ENCODE measurements at regions not wholly inside any gene's neighbourhood (a gene's known extent, or its start where the extent isn't known, plus 50 kb on each side); places are given as distances from the start of the nearest gene placed in this dataset.

DNA sequence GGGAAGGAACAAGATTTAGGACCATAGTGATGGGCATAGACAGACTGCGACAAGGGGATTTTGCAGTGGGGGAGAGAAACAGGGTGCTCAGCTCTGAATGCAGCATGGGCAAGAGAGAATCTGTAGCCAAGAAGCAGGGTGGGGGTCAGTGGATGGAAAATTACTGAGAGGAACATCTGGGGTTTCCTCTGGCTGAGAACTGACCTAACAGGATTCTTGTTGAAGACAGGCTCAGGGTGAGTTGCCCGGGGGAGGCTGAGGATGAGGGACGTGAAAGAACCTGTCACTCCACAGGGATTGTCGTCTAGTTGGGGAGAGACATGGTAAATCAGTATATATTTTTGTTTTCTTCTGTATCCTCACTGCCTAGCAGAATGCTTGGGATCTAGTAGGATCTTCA, 118.7 kb upstream of the PEG3 start:
- H3K27me3 ChIP-seq (ENCODE audit: low read depth): no peaks in the 10 kb centered on the region
- in situ Hi-C loops (cut with MboI; ENCODE audit: low sequenced_read_pairs): no loop called here
- no peak for DNase-seq (ENCODE audit: low spot score in 2 of 2)
- no peak overlapping the region for H3K4me3 ChIP-seq
- H3K4me1 ChIP-seq: no peaks in the 10 kb centered on the region
- H3K36me3 ChIP-seq (replicated peaks): no peaks in the 10 kb centered on the region
- no peaks in the 10 kb centered on the region for H3K9me3 ChIP-seq

GRCh38 chr19:56960959-56961543, 120.5 kb upstream of the PEG3 start:
- H3K4me1 ChIP-seq: no peaks in the 10 kb centered on the region
- no peaks in the 10 kb centered on the region for H3K9me3 ChIP-seq
- H3K27me3 ChIP-seq (ENCODE audit: low read depth): no peaks in the 10 kb centered on the region
- in situ Hi-C loops (cut with MboI; ENCODE audit: low sequenced_read_pairs): no loop called here
- no peaks in the 10 kb centered on the region for H3K36me3 ChIP-seq (replicated peaks)
- no peak for DNase-seq (ENCODE audit: low spot score in 2 of 2)
- H3K4me3 ChIP-seq: no peak overlapping the region

- in situ Hi-C loops (cut with MboI; ENCODE audit: low sequenced_read_pairs): no loop called here
These were observed 123.9 kb upstream of the PEG3 start for GRCh38 chr19:56964410-56964920.

GRCh38 chr19:56966225-56966696, 125.7 kb upstream of the PEG3 start:
- DNase-seq (ENCODE audit: low spot score in 2 of 2): no peak
- no peak overlapping the region for H3K4me3 ChIP-seq
- H3K4me1 ChIP-seq: no peaks in the 10 kb centered on the region
- in situ Hi-C loops (cut with MboI; ENCODE audit: low sequenced_read_pairs): no loop called here
- no peaks in the 10 kb centered on the region for H3K27me3 ChIP-seq (ENCODE audit: low read depth)
- H3K9me3 ChIP-seq: no peaks in the 10 kb centered on the region
- H3K36me3 ChIP-seq (replicated peaks): no peaks in the 10 kb centered on the region

More at GRCh38 chr19:56964410-56964920, 123.9 kb upstream of the PEG3 start:
- DNase-seq (ENCODE audit: low spot score in 2 of 2): no peak
- no peaks in the 10 kb centered on the region for H3K4me1 ChIP-seq
- H3K9me3 ChIP-seq: no peaks in the 10 kb centered on the region
- no peak overlapping the region for H3K4me3 ChIP-seq
- H3K27me3 ChIP-seq (ENCODE audit: low read depth): no peaks in the 10 kb centered on the region
- H3K36me3 ChIP-seq (replicated peaks): no peaks in the 10 kb centered on the region

DNA sequence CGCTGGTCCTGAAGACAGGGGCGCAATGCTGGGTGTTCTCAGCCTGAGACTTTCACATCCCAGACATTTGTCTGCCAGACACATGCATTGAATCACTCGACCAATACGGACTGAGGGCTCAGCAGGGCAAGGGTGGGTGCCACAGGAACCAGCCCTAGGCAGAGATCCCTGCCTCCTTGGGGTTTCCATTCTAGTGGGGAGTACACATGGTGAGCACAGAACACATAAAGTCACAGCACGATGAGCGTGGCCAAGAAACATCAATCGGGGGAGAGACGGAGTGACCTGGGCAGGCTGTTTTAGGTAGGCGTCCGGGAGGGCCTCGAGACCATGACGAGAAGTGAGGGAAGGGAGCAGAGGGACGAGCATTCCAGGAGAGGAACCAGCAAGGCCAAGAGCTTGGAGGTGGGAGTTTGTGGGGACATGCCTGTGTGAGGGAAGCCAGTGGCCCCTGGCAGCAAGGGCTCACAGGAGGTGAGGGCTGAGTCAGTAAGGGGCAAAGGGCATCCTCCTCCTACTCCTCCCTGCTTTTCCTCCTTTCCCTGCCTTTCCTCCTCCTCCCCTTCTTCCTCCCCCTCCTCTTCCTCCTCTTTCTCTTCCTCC, 126.3 kb upstream of the PEG3 start:
- H3K36me3 ChIP-seq (replicated peaks): no peaks in the 10 kb centered on the region
- in situ Hi-C loops (cut with MboI; ENCODE audit: low sequenced_read_pairs): no loop called here
- no peaks in the 10 kb centered on the region for H3K27me3 ChIP-seq (ENCODE audit: low read depth)
- H3K4me1 ChIP-seq: no peaks in the 10 kb centered on the region
- H3K9me3 ChIP-seq: no peaks in the 10 kb centered on the region
- no peak for DNase-seq (ENCODE audit: low spot score in 2 of 2)
- no peak overlapping the region for H3K4me3 ChIP-seq

- DNase-seq (ENCODE audit: low spot score in 2 of 2): no peak
- Histone ChIP-seq H3K27me3 (ENCODE audit: low read depth) (no peaks in the 10 kb centered on the region), H3K4me3 (no peak overlapping the region), H3K36me3 (replicated peaks) (no peaks in the 10 kb centered on the region), H3K9me3 (no peaks in the 10 kb centered on the region), H3K4me1 (no peaks in the 10 kb centered on the region)
- in situ Hi-C loops (cut with MboI; ENCODE audit: low sequenced_read_pairs): no loop called here
These were observed 128.6 kb upstream of the PEG3 start for GRCh38 chr19:56969156-56969555.

DNA sequence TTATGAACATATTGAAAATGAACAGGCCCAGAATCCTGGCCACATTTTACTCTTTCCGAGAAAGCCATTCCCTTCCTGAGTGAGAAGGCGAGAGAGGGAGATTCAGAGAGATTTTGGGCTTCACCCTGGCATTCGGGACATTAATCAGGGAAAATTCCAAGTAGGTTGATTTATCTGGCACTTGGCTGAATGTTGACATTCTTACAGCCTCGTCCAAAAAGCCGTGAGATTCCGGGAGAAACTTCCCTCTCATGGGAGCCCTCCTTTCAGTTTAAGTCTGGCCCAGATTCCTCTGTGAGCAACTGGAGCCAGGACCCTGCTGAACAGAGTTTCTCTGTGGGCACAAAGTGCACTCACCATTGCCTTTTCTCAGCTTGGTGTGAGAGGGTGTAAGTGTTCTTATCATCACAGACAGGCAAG, 129.2 kb upstream of the PEG3 start:
- no peaks in the 10 kb centered on the region for H3K36me3 ChIP-seq (replicated peaks)
- H3K9me3 ChIP-seq: no peaks in the 10 kb centered on the region
- H3K4me1 ChIP-seq: no peaks in the 10 kb centered on the region
- DNase-seq (ENCODE audit: low spot score in 2 of 2): no peak
- in situ Hi-C loops (cut with MboI; ENCODE audit: low sequenced_read_pairs): no loop called here
- no peak overlapping the region for H3K4me3 ChIP-seq
- H3K27me3 ChIP-seq (ENCODE audit: low read depth): no peaks in the 10 kb centered on the region

GRCh38 chr19:56971230-56971629, 130.7 kb upstream of the PEG3 start:
- no peak for DNase-seq (ENCODE audit: low spot score in 2 of 2)
- no peaks in the 10 kb centered on the region for H3K36me3 ChIP-seq (replicated peaks)
- no peaks in the 10 kb centered on the region for H3K4me1 ChIP-seq
- in situ Hi-C loops (cut with MboI; ENCODE audit: low sequenced_read_pairs): no loop called here
- H3K4me3 ChIP-seq: no peak overlapping the region
- H3K27me3 ChIP-seq (ENCODE audit: low read depth): no peaks in the 10 kb centered on the region
- no peaks in the 10 kb centered on the region for H3K9me3 ChIP-seq

DNA sequence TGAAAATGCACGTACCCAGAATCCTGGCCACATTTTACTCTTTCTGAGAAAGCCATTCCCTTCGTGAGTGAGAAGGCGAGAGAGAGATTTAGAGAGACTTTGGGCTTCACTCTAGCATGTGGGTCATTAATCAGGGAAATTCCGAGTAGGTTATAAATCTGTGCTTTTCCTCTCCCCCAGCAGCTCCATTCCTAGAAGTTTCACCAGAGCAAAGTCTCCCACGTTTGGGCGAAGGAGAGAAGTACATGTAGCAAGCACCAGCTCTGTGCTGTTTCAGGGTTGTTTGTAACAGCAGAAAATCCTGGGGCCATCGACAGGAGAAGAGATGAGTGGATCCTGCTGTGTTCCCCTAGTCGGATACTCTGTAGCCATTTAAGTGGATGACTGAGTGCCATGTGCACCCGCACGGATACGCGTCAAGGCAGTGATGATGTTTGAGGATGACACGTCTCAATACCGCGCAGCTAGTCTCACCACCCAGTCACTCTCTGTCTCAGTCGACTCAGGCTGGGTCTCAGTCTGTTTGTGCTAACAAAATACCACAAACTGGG, 131.8 kb upstream of the PEG3 start:
- no peaks in the 10 kb centered on the region for H3K36me3 ChIP-seq (replicated peaks)
- no peaks in the 10 kb centered on the region for H3K9me3 ChIP-seq
- H3K4me1 ChIP-seq: no peaks in the 10 kb centered on the region
- H3K4me3 ChIP-seq: no peak overlapping the region
- no peak for DNase-seq (ENCODE audit: low spot score in 2 of 2)
- in situ Hi-C loops (cut with MboI; ENCODE audit: low sequenced_read_pairs): no loop called here
- no peaks in the 10 kb centered on the region for H3K27me3 ChIP-seq (ENCODE audit: low read depth)

GRCh38 chr19:56973713-56974555, 133.4 kb upstream of the PEG3 start:
- DNase-seq (ENCODE audit: low spot score in 2 of 2): no peak
- Histone ChIP-seq H3K4me1 (no peaks in the 10 kb centered on the region), H3K36me3 (replicated peaks) (no peaks in the 10 kb centered on the region), H3K27me3 (ENCODE audit: low read depth) (no peaks in the 10 kb centered on the region), H3K4me3 (no peak overlapping the region), H3K9me3 (no peaks in the 10 kb centered on the region)
- in situ Hi-C loops (cut with MboI; ENCODE audit: low sequenced_read_pairs): no loop called here

DNA sequence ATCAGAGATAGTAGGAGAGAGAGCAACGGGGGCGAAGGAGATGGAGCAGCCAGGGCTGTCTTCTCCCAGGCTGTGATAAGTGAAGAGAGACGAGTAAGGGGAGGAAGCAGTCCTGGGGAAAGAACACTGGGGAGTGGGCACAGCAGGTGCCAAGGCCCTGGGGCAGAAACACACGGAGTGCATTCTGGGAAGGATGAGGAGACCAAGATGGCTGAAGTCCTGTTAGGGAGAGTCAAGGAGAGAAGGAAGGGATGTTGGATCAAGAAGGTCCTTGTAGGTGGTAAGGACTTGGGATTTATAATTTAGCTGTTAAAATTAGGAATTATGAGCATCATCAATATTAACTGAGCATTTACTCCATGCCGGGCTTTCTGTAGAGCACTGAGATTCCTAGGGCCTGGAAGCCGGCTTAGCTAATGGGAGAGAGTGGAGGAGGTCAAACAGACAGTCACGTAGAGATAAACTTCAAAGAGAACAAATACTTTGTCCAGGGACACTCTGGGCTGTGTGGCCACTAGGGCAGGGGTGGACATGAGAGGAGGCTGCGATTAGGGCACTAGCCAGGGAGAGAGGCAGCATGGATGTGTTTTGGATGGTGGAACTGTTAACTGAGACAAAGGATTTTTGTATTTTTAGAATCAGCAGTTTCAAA, 134.2 kb upstream of the PEG3 start:
- Histone ChIP-seq H3K4me1 (no peaks in the 10 kb centered on the region), H3K36me3 (replicated peaks) (no peaks in the 10 kb centered on the region), H3K4me3 (no peak overlapping the region), H3K9me3 (no peaks in the 10 kb centered on the region), H3K27me3 (ENCODE audit: low read depth) (no peaks in the 10 kb centered on the region)
- in situ Hi-C loops (cut with MboI; ENCODE audit: low sequenced_read_pairs): no loop called here
- DNase-seq (ENCODE audit: low spot score in 2 of 2): no peak

DNA sequence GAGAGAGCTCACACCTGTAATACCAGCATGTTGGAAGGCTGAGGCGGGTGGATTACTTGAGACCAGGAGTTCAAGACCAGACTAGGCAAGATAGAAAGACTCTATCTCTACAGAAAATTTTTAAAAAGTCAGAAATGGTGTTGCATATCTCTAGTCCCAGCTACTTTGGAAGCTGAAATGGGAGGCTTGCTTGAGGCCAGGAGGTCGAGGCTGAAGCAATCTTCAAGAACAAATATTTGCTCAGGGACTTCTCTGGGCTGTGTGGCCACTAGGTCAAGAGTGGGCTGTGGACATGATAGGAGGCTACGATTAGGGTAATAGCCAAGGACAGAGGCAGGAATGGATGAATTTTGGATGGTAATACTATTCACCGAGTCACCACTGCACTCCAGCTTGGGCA, 135.8 kb upstream of the PEG3 start:
- Histone ChIP-seq H3K4me3 (no peak overlapping the region), H3K9me3 (0 out of 2 replicates have a peak, but pooled peaks cover 1% of the 10 kb centered on the region), H3K4me1 (no peaks in the 10 kb centered on the region), H3K27me3 (ENCODE audit: low read depth) (no peaks in the 10 kb centered on the region), H3K36me3 (replicated peaks) (no peaks in the 10 kb centered on the region)
- in situ Hi-C loops (cut with MboI; ENCODE audit: low sequenced_read_pairs): no loop called here
- no peak for DNase-seq (ENCODE audit: low spot score in 2 of 2)

GRCh38 chr19:56976995-56977906, 136.7 kb upstream of the PEG3 start:
- Histone ChIP-seq H3K4me1 (no peaks in the 10 kb centered on the region), H3K27me3 (ENCODE audit: low read depth) (no peaks in the 10 kb centered on the region), H3K36me3 (replicated peaks) (no peaks in the 10 kb centered on the region), H3K4me3 (no peak overlapping the region), H3K9me3 (0 out of 2 replicates have a peak, but pooled peaks cover 2% of the 10 kb centered on the region)
- in situ Hi-C loops (cut with MboI; ENCODE audit: low sequenced_read_pairs): no loop called here
- no peak for DNase-seq (ENCODE audit: low spot score in 2 of 2)
